Stimulated activated CD4-positive, alpha-beta T cell treated with anti-CD3 and anti-CD28 coated beads, Interleukin-1b, Interleukin-23, amount 100 ng/mL, for 1 hour (primary cell): ENCODE measurements at regions not wholly inside any gene's neighbourhood (a gene's known extent, or its start where the extent isn't known, plus 50 kb on each side); places are given as distances from the start of the nearest gene placed in this dataset.

Experiments used
- DNase-seq, 2 donors: peaks; one replicate each; pipeline ENCODE4 v3.0.0-alpha.2; 2020; ENCODE audit warnings: low read depth in 2 of 2

DNA sequence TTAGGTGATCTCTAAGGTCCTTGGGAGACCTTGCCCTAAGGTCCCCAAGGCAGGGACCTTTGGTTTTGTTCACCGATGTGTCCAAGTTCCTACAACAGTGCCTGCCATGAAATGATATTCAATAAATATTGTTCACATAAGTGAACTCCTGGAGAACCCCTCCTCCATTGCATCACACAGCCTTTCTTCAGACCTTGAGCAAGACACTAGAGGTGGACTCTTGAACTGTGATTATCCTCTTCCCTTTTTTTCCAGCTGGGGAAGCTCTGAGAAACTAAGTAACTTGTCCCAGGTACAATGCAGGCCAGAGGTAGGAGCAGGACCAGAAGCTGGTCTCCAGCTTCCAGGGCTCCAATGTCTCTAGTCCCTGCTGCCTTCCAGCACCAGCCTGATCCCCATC, 76.6 kb upstream of the LMO1 start:
- DNase-seq, result no peak

GRCh38 chr11:8339592-8340022, 75.9 kb upstream of the LMO1 start:
- no peak for DNase-seq

- no peak for DNase-seq
Measured at GRCh38 chr11:8338138-8338537, 74.5 kb upstream of the LMO1 start.

DNA sequence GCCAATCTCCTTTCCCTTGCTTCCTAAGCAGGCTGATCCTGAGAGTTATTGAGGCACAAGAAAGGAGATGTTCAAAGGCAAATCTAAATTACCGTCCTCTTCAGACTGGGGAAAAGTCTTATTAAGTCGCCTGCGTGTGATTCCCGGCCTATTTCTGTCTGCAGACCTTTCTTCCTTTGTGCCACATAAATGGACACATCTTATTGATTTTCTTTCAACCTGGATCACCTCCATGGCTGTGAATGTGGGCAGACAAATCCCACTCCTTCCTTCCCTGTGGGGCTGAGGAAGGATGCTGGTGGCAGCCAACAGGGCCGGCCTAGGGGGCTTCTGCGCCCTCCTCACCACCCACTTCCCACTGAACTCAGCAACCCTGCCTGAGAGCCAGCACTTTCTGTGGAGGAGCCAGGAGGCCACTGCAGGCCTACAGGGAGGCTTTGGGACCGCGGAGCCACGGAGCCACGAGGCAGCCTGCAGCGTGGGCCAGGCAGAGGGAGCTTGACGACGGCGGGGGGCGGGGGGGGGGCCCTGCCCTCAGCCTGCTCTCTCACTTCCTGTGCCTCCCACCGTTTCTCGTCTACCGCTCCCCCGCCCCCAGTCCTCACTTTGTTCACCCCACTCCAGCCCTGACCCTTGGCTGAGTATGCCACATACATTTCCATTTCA, 73.6 kb upstream of the LMO1 start:
- no peak for DNase-seq

DNA sequence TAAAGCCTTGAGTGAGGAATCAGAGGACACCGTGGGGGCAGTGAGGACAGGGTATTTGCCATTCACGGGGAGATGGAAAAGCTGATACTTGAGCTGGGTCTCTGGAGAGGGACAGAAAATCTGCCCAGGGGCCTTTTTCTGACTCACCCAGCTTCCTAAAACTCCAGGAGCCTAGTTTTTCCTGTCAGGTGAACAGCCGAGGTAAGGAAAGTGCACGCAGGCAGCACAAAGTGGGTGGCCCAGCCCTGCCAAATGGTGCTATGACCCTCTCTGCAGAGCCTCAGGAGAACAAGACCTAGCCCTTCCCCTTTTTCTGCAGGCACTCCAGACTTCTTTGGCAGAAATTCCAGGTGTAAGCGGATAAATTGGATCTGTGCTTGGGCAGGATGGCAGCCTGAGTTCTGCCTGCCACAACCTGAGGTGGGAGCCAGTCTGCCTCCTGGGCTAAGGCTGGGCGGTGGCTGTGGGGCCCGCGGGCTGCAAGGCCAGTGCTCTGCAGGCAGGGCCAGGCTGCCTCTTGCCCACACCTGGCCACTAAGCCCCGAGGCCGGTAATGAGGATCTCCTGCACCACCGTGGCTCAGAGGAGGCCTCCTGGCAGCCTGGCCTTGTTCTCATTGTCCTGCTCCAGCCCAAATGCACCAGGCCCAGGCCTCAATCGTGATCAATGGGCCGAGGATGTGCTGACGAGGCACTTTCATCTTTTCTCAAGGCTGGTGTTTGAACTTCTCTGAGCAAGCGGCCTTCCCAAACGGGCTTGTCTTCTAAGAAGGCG, 72.9 kb upstream of the LMO1 start:
- no peak for DNase-seq

DNA sequence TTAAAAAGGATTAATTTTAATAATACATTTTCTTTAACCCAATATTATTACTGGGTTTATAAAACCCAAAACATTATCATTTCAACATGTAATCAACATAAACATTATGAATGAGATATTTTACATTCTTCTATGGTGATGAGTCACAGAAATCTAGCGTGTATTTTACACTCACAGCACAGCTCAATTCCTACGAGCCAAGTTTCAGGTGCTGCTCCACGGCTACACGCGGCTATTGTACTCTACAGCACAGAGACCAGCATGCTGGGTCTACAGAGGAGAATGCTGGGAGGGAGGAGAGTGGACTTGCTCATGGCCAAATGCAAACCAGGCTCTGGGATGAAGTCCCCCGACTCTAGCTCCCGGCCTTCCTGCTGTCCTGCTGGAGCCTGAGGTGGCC, 72.0 kb upstream of the LMO1 start:
- no peak for DNase-seq

DNA sequence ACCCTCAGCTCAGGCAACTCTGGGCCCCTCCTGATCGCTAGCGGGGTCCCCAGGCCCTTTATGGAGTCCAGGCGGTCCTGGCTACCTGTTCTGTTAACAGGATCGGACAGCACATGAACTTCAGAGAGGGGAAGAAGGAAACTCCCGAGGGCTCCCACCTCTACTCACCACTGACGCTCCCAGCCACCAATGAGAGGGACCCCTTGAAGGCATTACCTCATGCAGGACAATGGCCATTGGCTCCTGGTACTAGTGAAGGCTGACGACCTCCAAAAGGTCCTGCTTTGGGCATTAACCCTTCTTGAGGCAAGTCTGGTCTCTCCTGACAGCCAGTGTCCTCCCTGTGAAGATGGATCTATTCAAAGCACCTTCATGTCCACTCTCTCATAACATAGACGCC, 71.5 kb upstream of the LMO1 start:
- DNase-seq, result no peak

DNA sequence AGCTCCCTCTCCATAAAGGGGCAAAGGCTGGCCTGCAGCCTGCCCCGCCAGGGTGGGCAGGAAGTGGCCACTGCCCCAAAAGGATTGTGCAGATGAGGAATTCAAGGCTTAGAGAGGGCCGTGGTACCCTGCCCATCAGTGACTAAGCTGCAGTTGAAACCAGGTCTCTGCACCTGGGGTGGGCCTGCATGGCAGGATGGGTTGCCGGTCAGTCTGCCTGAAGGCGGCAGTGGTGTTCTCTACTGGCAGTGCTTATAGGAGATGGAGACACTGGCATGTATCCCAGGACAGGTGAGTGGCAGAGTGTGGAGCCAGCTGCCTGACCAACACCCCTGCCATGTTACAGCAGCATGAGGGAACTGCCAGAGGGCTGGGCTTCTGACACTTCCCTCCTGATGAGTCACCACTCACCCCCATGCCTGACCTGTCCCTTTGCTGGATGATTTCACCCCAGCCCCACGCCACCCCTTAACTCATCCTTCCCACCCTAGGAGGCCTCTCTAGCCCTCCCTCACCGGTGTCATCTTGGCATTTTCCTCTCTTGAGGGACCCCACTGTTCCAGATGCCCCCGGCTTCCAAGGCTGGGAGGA, 70.2 kb upstream of the LMO1 start:
- DNase-seq, result no peak

DNA sequence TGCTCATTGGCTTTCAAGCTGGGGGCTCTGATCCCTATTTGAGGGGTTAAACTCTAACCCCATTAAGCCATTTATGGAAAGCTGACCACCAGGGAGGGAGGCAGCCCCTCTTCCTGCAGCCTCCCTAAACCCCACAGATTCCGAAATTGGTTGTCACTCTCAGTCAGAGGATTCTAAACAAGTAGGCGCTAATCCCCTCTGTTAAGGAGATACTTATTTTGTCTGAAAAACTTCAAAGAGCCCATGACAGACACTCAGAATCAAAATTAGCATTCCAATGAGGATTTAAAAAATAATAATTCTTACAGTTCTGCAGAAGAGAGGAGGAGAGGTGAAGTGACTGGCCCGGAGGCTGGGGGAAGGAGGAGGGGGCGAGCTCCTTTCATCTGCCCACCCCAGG, 69.7 kb upstream of the LMO1 start:
- no peak for DNase-seq

DNA sequence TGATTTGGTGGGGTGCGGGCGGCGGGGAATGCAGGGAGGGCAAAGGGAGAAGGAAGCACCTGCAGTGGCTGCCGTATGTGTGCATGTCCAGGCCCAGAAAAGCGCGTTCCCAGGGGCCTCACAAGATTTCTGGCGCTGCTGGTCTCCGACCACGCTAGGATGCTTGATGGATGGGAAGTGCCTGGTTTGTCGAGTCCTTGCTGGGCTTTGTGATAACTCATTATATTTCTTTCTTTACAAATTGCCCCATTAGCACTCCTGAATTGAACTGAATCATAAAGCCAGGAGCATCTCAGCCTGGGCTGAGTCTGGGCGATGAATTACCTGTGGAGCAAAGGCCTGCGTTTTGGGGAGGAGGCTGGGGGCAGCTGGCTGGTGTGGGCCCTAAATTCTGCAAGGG, 69.2 kb upstream of the LMO1 start:
- no peak for DNase-seq

DNA sequence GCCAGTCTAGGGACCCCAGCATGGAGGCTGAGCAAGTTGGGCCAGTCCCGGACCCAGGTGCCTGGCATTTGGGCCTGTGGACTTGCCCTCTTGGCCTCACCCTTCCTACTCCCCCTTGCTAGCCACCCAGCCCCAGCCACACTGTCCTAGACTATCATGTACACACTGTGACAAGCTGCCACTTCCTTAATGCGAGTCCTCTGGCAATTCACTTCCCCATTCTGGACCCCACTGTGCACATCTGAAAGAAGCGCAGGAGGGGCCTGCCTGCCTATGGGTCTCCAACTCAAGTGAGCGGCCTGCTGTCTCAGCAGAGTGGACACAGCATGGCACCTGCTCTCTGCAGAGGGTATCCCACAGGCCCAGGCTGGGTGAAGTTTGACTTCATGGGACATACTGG, 68.5 kb upstream of the LMO1 start:
- no peak for DNase-seq

DNA sequence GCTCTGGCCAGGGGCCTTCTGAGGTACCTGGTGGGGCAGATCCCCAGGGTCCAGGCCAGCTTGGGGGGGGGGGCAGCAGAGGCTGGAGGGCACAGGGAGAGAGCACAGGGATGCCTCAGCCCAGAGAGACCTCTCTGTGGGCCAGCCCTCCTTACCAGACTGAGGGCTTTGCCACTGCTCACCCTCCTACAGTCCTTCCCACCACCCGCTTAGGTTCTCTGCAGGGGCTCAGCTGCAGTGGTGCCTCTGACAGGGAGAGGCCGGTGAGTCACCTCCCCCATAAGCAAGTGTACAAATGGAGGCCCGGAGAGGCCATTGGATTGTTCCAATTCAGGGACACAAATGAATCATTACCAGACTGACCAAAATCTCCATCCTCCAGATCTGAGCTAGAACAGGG, 68.1 kb upstream of the LMO1 start:
- DNase-seq, result no peak

DNA sequence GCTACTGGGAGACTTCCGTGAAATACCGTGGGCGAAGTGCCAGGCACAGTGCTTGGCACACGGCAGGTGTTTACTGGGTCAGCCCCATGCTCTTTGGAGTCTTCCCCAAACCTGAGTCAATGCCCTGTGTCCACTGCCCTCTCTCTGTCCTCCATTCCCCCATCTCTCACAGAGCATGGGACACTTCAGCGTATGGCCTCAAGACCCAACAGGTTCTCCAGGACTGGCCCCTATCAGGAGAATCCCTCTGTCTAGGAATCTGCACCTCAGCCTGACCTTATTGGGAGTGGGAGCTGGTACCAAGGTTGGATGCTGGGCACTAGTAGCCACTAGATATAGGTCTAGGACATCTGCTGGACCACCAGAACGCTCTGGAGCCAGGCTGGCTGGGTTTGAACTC, 67.2 kb upstream of the LMO1 start:
- DNase-seq, result no peak

GRCh38 chr11:8330404-8330803, 66.7 kb upstream of the LMO1 start:
- no peak for DNase-seq

DNA sequence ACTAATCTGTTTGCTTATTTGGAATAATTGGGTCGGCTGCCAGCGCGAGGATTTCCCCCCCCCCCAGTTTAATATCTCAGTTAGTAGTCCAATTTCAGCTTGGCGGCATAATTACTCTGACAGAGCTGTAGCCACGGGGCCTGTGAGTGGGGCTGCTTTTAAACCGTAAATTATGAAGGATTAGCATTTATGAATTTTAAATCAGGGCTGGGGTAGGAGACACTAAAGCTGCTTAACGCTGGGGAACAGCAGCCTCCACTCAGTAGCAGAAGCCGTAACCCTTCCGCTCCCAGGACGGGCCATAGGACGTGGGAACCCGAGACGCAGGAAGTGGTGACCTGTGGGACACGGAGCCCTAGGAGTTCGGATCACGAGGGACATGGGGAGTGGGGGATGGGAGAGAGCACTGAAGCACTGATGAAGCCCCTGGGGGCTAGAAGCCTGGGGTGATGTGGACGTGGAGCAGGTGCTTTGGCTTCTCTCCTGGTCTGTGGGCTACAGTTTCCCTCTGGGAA, 66.2 kb upstream of the LMO1 start:
- DNase-seq, result no peak

DNA sequence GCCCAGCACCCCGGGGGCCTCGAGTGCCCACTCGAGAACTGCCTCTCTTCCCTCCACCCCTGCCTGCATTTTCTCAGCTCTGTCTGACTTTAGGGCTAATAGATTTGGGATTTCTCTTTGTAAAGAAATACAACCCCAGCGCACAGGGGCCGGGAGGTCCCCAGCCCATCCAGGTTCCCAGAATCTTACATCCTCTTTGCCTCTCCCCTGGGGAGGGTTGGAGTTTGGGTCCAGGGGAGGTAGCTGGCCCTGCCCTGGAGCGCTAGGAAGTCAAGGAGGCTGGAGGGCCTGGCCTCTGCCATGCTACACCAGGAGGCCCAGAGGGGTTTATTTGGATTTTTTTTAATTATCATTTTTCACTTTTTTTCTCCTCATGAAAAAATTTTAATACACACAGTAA, 65.7 kb upstream of the LMO1 start:
- DNase-seq, result no peak

GRCh38 chr11:8328848-8329330, 65.2 kb upstream of the LMO1 start:
- DNase-seq, result peak in 1 of 2 donors; percentile 52

DNA sequence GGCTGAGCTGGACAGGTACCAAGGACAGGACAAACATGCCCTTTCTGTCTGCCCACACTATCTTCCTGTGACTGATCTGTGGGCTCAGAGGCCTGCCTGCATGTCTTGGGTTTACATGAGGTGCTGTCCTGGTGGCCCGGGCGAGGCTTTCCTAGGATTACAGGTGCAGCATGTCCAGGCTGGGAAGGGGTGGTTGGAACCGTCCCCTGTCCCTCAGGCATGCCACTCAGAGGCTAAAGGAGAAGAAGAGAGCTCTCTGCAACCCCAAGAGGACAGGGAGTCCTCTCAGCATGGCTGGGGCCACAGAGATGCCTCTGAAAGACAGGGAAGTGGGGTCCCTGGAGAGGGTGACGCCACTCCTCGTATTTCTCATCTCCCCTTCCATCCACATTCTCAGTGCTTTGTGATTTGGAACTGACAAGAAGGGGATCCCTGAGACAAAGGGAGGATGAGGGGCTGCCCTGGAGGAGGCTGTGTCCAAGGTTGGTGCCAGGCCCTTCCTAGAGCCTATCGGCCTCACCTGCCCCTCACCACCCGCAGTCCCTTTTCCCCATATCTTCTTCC, 64.6 kb upstream of the LMO1 start:
- DNase-seq, result no peak

DNA sequence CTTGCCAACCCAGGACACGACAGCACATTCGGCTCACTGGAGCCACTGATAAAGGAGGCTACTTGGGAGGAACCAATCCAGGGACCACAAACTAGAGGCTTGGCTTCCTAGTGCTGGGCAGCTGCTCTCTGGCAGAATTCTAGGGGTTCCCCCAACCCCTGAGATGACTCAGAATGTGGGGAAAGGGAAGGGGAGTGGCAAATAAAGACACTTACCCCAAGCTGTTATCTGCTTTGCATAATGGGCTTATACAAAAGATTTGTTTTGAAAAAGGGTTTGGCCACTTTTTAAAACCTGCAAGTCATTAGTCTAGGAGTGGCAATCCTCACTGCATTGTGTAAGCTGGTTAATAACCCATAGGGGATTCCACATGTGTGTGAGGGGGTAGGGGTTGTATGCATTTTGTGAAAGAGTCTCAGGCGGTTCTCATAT, 64.1 kb upstream of the LMO1 start:
- DNase-seq, result no peak

- no peak for DNase-seq
Measured at GRCh38 chr11:8326337-8326736, 62.7 kb upstream of the LMO1 start.

- DNase-seq, result no peak
Measured at GRCh38 chr11:8325591-8326304, 62.1 kb upstream of the LMO1 start.
